ENCODE measurements at regions not wholly inside any gene's neighbourhood (a gene's known extent, or its start where the extent isn't known, plus 50 kb on each side); places are given as distances from the start of the nearest gene placed in this dataset.
"Not testable (repeated sequence)": the region's sequence is repeated elsewhere in the genome, so short reads cannot be mapped to it uniquely, and the experiment has no call there.

GRCh38 chr5:74535926-74536325 is 104.6 kb downstream of the ENC1 start:
- no peak overlapping the region for H3K4me3 ChIP-seq (ENCODE audit: low read length)
- no peak for TF ChIP-seq CTCF (conservative IDR thresholded peaks at IDR 0.05; ENCODE audit: low read depth, low read length)
- DNase-seq (ENCODE audit: low read depth) = no peak

- TF ChIP-seq CTCF (conservative IDR thresholded peaks at IDR 0.05; ENCODE audit: low read depth, low read length) = no peak
- no peak overlapping the region for H3K4me3 ChIP-seq (ENCODE audit: low read length)
- no peak for DNase-seq (ENCODE audit: low read depth)
These were observed 106.0 kb downstream of the ENC1 start for GRCh38 chr5:74534397-74535129.

- H3K4me3 ChIP-seq (ENCODE audit: low read length) = no peak overlapping the region
- no peak for DNase-seq (ENCODE audit: low read depth)
- TF ChIP-seq CTCF (conservative IDR thresholded peaks at IDR 0.05; ENCODE audit: low read depth, low read length) = no peak
These were observed 110.0 kb downstream of the ENC1 start for GRCh38 chr5:74530326-74531050.

GRCh38 chr5:74529101-74529500 is 111.4 kb downstream of the ENC1 start:
- no peak for DNase-seq (ENCODE audit: low read depth)
- no peak overlapping the region for H3K4me3 ChIP-seq (ENCODE audit: low read length)
- no peak for TF ChIP-seq CTCF (conservative IDR thresholded peaks at IDR 0.05; ENCODE audit: low read depth, low read length)

- no peak for TF ChIP-seq CTCF (conservative IDR thresholded peaks at IDR 0.05; ENCODE audit: low read depth, low read length)
- DNase-seq (ENCODE audit: low read depth) = no peak
- no peak overlapping the region for H3K4me3 ChIP-seq (ENCODE audit: low read length)
These were observed 114.4 kb downstream of the ENC1 start for GRCh38 chr5:74526111-74526510.

- DNase-seq (ENCODE audit: low read depth); H3K4me3 ChIP-seq (ENCODE audit: low read length): not testable (repeated sequence)
These were observed 115.8 kb downstream of the ENC1 start for GRCh38 chr5:74524767-74525166.

- not testable (repeated sequence) for H3K4me3 ChIP-seq (ENCODE audit: low read length); DNase-seq (ENCODE audit: low read depth)
These were observed 116.8 kb downstream of the ENC1 start for GRCh38 chr5:74523698-74524097.

- not testable (repeated sequence) for DNase-seq (ENCODE audit: low read depth); H3K4me3 ChIP-seq (ENCODE audit: low read length)
These were observed 117.7 kb downstream of the ENC1 start for GRCh38 chr5:74522838-74523237.
